ENCODE measurements at regions not wholly inside any gene's neighbourhood (a gene's known extent, or its start where the extent isn't known, plus 50 kb on each side); places are given as distances from the start of the nearest gene placed in this dataset.

DNA sequence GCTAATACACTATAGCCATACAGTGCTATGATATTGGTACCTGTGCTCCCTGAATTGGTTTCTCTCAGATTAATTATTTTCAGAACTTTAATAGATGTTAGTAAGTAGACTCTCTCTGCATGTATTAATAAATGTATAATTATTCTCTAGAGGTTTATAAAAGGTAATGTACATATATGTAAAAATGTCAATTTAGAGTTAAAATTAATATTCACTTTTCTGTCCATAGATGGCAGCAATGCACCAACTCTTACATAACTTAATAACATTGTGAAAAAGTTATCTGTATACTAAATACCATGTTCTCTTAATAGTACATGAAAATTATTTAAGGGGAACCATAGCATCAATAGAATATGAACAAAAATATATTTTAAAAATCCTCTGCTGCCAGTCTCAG lies 515.0 kb upstream of the KLHL1 start:
- no peak overlapping the region for H2AFZ ChIP-seq (ENCODE audit: low read length)
- peak; percentile 34 for DNase-seq (ENCODE audit: insufficient read length, low spot score, missing footprints)
- TF ChIP-seq, protein P1, sequence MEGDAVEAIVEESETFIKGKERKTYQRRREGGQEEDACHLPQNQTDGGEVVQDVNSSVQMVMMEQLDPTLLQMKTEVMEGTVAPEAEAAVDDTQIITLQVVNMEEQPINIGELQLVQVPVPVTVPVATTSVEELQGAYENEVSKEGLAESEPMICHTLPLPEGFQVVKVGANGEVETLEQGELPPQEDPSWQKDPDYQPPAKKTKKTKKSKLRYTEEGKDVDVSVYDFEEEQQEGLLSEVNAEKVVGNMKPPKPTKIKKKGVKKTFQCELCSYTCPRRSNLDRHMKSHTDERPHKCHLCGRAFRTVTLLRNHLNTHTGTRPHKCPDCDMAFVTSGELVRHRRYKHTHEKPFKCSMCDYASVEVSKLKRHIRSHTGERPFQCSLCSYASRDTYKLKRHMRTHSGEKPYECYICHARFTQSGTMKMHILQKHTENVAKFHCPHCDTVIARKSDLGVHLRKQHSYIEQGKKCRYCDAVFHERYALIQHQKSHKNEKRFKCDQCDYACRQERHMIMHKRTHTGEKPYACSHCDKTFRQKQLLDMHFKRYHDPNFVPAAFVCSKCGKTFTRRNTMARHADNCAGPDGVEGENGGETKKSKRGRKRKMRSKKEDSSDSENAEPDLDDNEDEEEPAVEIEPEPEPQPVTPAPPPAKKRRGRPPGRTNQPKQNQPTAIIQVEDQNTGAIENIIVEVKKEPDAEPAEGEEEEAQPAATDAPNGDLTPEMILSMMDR (IDR thresholded peaks at IDR 0.05; ENCODE audit: extremely low read depth, low read depth, low read length): peak; percentile 34
- H3K36me3 ChIP-seq (ENCODE audit: insufficient read depth, low read length): no peaks in the 10 kb centered on the region
- H3K9me3 ChIP-seq (ENCODE audit: low read depth, low read length): no peaks in the 10 kb centered on the region
- no peaks in the 10 kb centered on the region for H3K4me1 ChIP-seq (ENCODE audit: insufficient read depth, low read length)
- no peaks in the 10 kb centered on the region for H3K27me3 ChIP-seq (ENCODE audit: insufficient read depth, low read length)
- no peak overlapping the region for H3K4me3 ChIP-seq (ENCODE audit: insufficient read depth, low read length)
- no peaks in the 10 kb centered on the region for H4K20me1 ChIP-seq (ENCODE audit: insufficient read depth, low read length)
- H3K27ac ChIP-seq (ENCODE audit: low read depth, low read length): no peak overlapping the region
- H3K79me2 ChIP-seq (ENCODE audit: insufficient read depth, low read length): no peaks in the 10 kb centered on the region
- H3K4me2 ChIP-seq (ENCODE audit: insufficient read depth, low read length): no peak overlapping the region

DNA sequence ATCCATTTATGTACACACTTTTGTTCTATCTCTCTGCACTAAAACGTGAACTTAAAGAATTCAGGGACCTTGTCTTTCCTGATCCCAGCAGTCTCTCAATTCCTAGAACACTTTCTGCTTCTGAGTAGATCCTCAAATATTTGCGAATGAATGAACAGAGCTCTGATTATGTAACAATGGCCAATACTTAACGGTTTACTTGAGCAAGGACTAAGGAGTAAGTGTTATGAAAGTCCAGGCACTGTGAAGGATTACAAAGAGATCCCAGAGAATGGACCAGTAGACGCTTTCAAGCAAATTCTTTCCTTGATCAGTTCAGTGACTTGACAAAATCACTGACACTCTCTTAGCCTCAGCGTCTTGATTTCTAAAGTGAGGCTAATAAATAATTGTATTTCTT lies 514.5 kb upstream of the KLHL1 start:
- no peaks in the 10 kb centered on the region for H3K36me3 ChIP-seq (ENCODE audit: insufficient read depth, low read length)
- DNase-seq (ENCODE audit: insufficient read length, low spot score, missing footprints): no peak
- H3K9me3 ChIP-seq (ENCODE audit: low read depth, low read length): no peaks in the 10 kb centered on the region

DNA sequence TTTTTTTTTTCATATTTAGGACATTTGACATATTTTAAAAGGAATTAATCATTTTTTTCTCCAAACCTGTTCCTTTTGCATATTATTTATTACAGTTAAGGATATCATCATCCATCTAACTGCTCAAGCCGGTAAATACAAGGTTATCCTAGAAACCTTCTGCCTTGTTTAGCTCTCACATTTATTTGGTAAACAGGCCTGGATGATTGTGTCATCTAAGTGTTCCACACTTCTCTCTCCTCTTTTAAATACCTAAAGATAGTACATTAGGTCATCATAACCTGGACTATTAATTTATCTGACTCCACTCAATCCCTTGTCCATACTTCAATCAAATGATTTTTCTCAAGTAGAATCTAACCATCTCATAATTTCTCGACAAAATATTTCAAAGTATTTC lies 511.7 kb upstream of the KLHL1 start:
- Histone ChIP-seq H3K4me1 (ENCODE audit: insufficient read depth, low read length) (no peaks in the 10 kb centered on the region), H3K4me3 (ENCODE audit: insufficient read depth, low read length) (no peak overlapping the region), H4K20me1 (ENCODE audit: insufficient read depth, low read length) (no peaks in the 10 kb centered on the region), H3K36me3 (ENCODE audit: insufficient read depth, low read length) (no peaks in the 10 kb centered on the region), H3K27ac (ENCODE audit: low read depth, low read length) (no peak overlapping the region), H3K4me2 (ENCODE audit: insufficient read depth, low read length) (no peak overlapping the region), H2AFZ (ENCODE audit: low read length) (no peak overlapping the region), H3K79me2 (ENCODE audit: insufficient read depth, low read length) (no peaks in the 10 kb centered on the region), H3K27me3 (ENCODE audit: insufficient read depth, low read length) (no peaks in the 10 kb centered on the region), H3K9me3 (ENCODE audit: low read depth, low read length) (no peaks in the 10 kb centered on the region)
- no peak for DNase-seq (ENCODE audit: insufficient read length, low spot score, missing footprints)
- TF ChIP-seq, protein P1 (IDR thresholded peaks at IDR 0.05; ENCODE audit: extremely low read depth, low read depth, low read length): no peak

More for the DNA sequence above, 514.5 kb upstream of the KLHL1 start:
- Histone ChIP-seq H3K4me1 (ENCODE audit: insufficient read depth, low read length) (no peaks in the 10 kb centered on the region), H3K4me3 (ENCODE audit: insufficient read depth, low read length) (no peak overlapping the region), H3K4me2 (ENCODE audit: insufficient read depth, low read length) (no peak overlapping the region), H2AFZ (ENCODE audit: low read length) (no peak overlapping the region), H3K79me2 (ENCODE audit: insufficient read depth, low read length) (no peaks in the 10 kb centered on the region), H4K20me1 (ENCODE audit: insufficient read depth, low read length) (no peaks in the 10 kb centered on the region), H3K27ac (ENCODE audit: low read depth, low read length) (no peak overlapping the region), H3K27me3 (ENCODE audit: insufficient read depth, low read length) (no peaks in the 10 kb centered on the region)
- TF ChIP-seq, protein P1 (IDR thresholded peaks at IDR 0.05; ENCODE audit: extremely low read depth, low read depth, low read length): no peak

DNA sequence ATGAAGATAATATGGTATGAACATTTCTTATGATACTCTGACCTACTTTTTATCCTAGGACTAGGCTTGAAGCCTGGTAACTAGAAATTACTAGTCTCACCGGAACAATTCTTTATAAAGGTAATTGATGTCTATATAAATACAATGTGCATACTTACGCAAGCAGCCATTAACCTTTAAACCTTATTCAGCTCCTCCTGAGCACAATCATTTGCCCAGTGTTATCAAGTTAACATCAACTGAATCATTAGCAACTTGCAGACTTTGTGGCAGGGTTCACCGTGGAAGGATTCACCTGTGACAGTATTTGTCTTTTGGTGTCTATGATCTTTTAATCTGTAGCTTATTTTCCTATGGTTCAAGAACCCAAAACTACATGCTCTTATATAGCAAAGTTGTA lies 508.6 kb upstream of the KLHL1 start:
- Histone ChIP-seq H3K36me3 (ENCODE audit: insufficient read depth, low read length) (no peaks in the 10 kb centered on the region), H3K9me3 (ENCODE audit: low read depth, low read length) (no peaks in the 10 kb centered on the region), H3K27me3 (ENCODE audit: insufficient read depth, low read length) (no peaks in the 10 kb centered on the region), H3K4me1 (ENCODE audit: insufficient read depth, low read length) (no peaks in the 10 kb centered on the region), H3K27ac (ENCODE audit: low read depth, low read length) (no peak overlapping the region), H3K4me2 (ENCODE audit: insufficient read depth, low read length) (no peak overlapping the region), H3K4me3 (ENCODE audit: insufficient read depth, low read length) (no peak overlapping the region), H2AFZ (ENCODE audit: low read length) (no peak overlapping the region), H3K79me2 (ENCODE audit: insufficient read depth, low read length) (no peaks in the 10 kb centered on the region), H4K20me1 (ENCODE audit: insufficient read depth, low read length) (no peaks in the 10 kb centered on the region)
- TF ChIP-seq, protein P1 (IDR thresholded peaks at IDR 0.05; ENCODE audit: extremely low read depth, low read depth, low read length): no peak
- no peak for DNase-seq (ENCODE audit: insufficient read length, low spot score, missing footprints)

Data from osteoblast (primary cell).